HepG2 (cell line): ENCODE measurements at regions not wholly inside any gene's neighbourhood (a gene's known extent, or its start where the extent isn't known, plus 50 kb on each side); places are given as distances from the start of the nearest gene placed in this dataset.

Source experiments
- GABPA ChIP-seq, 2 experiments: IDR thresholded peaks; 2 replicates each; pipeline ENCODE4 v1.6.1; 2011 to 2016; ENCODE audit warnings: low read depth in 2 of 2, low read length in 1 of 2, missing biosample characterization in 1 of 2, missing genetic modification characterization in 1 of 2
- MTF2 ChIP-seq: sonication (generic); formaldehyde crosslinking; IDR thresholded peaks from 2 replicates; pipeline ENCODE4 v1.5.0; 2020; ENCODE audit warnings: missing genetic modification reagents, borderline replicate concordance
- POLR2A ChIP-seq, 2 experiments: IDR thresholded peaks; 2 replicates each; pipeline ENCODE4 v1.6.1; 2011; ENCODE audit warnings: low read depth in 2 of 2, low read length in 2 of 2, mild to moderate bottlenecking in 1 of 2, moderate library complexity in 1 of 2; ENCODE audit not compliant: insufficient read depth in 1 of 2
- REPIN1 ChIP-seq: sonication (generic); formaldehyde crosslinking; IDR thresholded peaks from 2 replicates; pipeline ENCODE4 v1.8.0; 2022; ENCODE audit warnings: missing genetic modification reagents, low read depth, mild to moderate bottlenecking, borderline replicate concordance
- SIN3A ChIP-seq: IDR thresholded peaks from 2 replicates; pipeline ENCODE4 v1.6.1; 2011; ENCODE audit warnings: low read depth, mild to moderate bottlenecking, control low read depth, low read length, borderline replicate concordance
- ZFX ChIP-seq: sonication (generic); formaldehyde crosslinking; IDR thresholded peaks from 2 replicates; pipeline ENCODE4 v1.4.0; 2020; ENCODE audit warnings: mild to moderate bottlenecking, low read depth, missing genetic modification reagents, moderate library complexity
- ZNF572 ChIP-seq: sonication (generic); formaldehyde crosslinking; IDR thresholded peaks from 2 replicates; pipeline ENCODE4 v1.5.1; 2020; ENCODE audit warnings: mild to moderate bottlenecking, missing genetic modification reagents

GRCh38 chr4:130349745-130350144 is 1253.8 kb downstream of the C4orf33 start:
- no peak for TF ChIP-seq MTF2
- TF ChIP-seq GABPA (IDR thresholded peaks at IDR 0.05; ENCODE audit: low read depth, low read length) = no peak
- TF ChIP-seq GABPA (CRISPR knock-in tag; IDR thresholded peaks at IDR 0.05; ENCODE audit: low read depth) = no peak
- no peak for TF ChIP-seq POLR2A (IDR thresholded peaks at IDR 0.05; ENCODE audit: insufficient read depth in 1 of 2, low read depth in 2 of 2, low read length in 2 of 2)
- TF ChIP-seq SIN3A = no peak
- no peak for TF ChIP-seq ZFX (CRISPR knock-in tag)
- TF ChIP-seq ZNF572 (CRISPR knock-in tag) = no peak
- TF ChIP-seq REPIN1 (CRISPR knock-in tag) = no peak
